ENCODE measurements at regions not wholly inside any gene's neighbourhood (a gene's known extent, or its start where the extent isn't known, plus 50 kb on each side); places are given as distances from the start of the nearest gene placed in this dataset.
"Not testable (repeated sequence)": the region's sequence is repeated elsewhere in the genome, so short reads cannot be mapped to it uniquely, and the experiment has no call there.

- DNase-seq, result no peak
Observed at GRCh38 chr4:123682931-123683330, 286.3 kb downstream of the SPRY1 start.

- DNase-seq, result not testable (repeated sequence)
Observed at GRCh38 chr4:123684937-123685336, 288.3 kb downstream of the SPRY1 start.

GRCh38 chr4:123695531-123695930, 298.9 kb downstream of the SPRY1 start:
- not testable (repeated sequence) for DNase-seq

GRCh38 chr4:123696687-123697086, 300.1 kb downstream of the SPRY1 start:
- no peak for DNase-seq

GRCh38 chr4:123698556-123698955, 302.0 kb downstream of the SPRY1 start:
- no peak for DNase-seq

GRCh38 chr4:123699880-123700771, 303.5 kb downstream of the SPRY1 start:
- no peak for DNase-seq

- no peak for DNase-seq
Observed at GRCh38 chr4:123701131-123701575, 304.6 kb downstream of the SPRY1 start.

DNA sequence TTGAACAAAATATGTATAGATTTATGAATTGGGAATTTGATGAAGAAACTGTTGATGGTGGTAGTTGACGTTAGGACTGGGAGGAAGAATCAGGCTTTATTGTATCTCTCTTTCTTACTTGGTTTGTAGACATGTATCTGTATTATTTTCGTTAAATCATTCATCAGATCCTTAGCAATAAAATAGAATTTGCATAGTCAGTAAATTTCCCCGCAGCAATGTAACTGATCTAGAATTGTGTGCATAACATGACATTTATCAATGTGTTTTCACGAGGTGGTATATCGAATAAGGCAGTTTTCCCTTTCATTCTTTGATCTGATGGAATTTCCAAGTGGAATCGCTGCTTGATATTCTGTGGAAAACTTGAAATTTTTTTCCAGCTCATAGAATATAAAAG, 308.8 kb downstream of the SPRY1 start:
- no peak for DNase-seq

GRCh38 chr4:123706973-123707372, 310.4 kb downstream of the SPRY1 start:
- DNase-seq, result no peak

DNA sequence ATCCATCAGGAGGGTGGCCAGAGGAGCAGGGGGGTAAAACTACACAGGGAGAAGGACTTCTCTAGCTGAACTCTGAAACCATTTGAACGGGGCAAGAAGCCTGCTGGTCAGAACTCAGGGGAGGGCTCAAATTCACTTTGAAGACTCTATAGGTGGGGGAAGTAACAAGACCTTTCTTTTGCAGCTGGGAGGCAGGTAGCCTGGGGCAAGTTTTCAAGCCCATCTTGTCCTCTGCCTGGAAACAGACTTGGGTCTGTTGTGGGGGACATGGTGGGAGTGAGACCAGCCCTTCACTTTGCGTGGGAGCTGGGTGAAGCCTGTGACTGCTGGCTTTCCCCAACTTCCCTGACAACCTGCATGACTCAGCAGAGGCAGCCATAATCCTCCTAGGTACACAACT, 312.3 kb downstream of the SPRY1 start:
- DNase-seq, result no peak

DNA sequence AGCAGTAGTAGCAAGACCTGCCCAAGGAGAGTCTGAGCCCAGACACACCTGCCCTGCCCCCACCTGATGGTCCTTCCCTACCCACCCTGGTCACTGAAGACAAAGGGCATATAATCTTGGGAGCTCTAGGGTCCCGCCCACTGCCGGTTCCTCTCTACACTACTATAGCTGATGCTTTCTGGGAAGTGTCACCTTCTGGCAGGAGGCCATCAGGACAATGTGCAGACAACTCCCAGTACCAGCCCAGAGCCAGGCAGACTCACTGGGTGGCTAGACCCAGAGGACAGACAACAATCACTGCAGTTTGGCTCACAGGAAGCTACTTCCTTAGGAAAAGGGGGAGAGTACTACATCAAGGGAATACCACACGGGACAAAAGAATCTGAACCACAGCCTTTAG, 312.7 kb downstream of the SPRY1 start:
- no peak for DNase-seq

DNA sequence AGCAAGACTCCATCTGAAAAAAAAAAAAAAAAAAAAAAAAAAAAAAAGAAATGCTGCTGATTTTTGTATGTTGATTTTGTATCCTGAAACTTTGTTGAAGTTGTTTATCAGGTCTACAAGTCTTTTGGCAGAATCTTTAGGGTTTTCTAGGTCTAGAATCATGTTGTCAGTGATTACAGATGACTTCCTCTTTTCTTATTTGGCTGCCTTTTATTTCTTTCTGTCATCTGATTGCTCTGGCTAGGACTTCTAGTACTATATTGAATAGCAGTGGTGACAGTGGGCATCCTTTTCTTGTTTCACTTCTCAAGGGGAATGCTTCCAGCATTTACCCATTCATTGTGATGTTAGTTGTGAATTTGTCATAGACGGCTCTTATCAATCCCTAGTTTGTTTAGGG, 334.4 kb downstream of the SPRY1 start:
- DNase-seq, result no peak

DNA sequence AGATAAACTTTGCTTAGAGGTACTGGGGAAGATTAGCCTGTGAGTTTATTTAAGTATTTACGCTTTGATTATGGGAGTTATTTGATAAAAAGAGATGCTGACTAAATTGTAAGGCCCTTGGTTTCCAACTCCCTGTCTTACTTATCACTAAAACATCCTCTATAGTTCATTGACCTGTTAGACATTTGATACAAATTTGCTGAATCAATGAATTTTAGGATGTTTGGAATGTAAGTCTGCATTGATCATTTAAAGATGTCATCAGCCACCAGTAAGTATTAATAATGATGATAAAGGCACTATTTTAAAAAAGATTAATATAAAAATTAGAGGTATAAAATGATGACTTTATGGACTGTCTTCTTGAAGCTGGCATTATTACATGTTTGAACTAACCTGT, 340.6 kb downstream of the SPRY1 start:
- no peak for DNase-seq

GRCh38 chr4:123739806-123740205, 343.2 kb downstream of the SPRY1 start:
- no peak for DNase-seq

GRCh38 chr4:123740236-123740635, 343.6 kb downstream of the SPRY1 start:
- no peak for DNase-seq

DNA sequence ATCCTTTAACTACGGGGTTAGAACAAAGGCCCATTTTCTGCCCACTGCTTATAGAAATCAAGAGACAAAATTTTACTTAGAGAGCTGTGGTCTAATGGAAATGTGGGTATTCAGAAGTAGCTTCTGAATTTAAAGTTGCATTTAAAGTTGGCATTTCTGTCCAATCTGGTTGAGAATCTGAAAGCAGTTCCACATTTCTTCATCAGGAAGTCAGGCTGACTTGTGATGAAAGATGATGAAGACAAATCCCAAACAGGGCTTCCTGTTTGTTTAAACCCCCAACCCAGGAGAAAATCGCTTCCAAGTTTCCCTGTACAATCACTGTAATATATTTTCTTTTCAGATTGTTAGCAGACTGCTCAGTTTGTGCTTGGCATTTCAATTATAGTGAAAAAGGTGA, 345.3 kb downstream of the SPRY1 start:
- no peak for DNase-seq

DNA sequence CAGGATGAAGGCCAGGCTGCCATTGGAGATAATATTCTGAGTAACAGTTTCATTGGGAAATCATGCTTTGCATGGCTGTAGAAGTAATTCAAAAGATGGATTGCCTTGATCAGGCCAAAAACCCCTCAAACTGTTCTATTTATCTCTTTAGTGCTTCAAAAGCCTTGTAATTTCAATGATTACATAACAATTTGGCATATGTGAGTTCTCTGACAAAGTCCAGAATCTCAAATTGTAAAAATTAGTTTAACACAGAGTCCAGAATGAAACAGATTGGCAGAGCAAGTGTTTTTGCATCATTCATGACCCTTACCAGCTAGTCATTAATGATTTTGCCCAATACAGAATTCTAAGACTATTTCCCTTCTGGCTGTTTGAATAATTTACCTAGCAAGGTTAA, 347.3 kb downstream of the SPRY1 start:
- no peak for DNase-seq

GRCh38 chr4:123744664-123745290, 348.2 kb downstream of the SPRY1 start:
- no peak for DNase-seq

GRCh38 chr4:123747016-123747415, 350.4 kb downstream of the SPRY1 start:
- DNase-seq, result no peak

DNA sequence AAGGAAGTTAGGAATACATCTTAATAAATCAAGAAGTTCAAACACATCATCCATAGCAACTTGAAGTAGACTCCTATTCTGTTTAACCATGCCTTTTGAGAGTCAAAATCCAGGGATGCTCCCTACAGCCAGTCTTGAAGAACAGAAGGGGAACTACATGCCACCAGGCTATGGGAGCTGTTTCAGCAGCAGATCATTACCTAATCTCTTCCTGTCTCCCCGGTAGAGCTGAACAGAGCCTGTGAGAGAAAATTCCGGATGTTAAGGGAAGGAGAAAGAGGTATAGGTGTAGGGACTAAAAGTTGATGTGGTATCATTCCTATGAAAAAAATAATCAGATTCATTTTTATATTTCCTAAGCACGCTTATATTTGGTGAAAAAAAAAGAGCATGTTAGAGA, 352.2 kb downstream of the SPRY1 start:
- no peak for DNase-seq

- DNase-seq, result no peak
Observed at GRCh38 chr4:123749383-123749782, 352.8 kb downstream of the SPRY1 start.

GRCh38 chr4:123750044-123750443, 353.4 kb downstream of the SPRY1 start:
- DNase-seq, result no peak

DNA sequence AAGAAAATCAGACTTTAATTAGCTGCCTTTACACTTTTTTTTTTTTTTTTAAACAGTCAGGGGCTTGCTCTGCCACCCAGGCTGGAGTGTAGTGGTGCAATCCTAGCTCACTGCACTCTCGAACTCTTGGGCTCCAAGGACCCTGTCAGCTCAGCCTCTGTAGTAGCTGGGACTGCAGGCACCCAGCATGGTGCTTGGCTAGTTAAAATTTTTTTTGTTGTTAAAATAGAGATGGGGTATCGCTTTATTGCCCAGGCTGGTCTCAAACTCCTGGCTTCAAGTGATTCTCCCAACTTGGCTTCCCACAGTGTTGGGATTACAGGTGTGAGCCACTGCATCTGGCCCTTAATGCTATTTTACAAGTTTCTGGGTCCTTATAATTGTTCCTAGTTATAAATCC, 359.1 kb downstream of the SPRY1 start:
- no peak for DNase-seq

DNA sequence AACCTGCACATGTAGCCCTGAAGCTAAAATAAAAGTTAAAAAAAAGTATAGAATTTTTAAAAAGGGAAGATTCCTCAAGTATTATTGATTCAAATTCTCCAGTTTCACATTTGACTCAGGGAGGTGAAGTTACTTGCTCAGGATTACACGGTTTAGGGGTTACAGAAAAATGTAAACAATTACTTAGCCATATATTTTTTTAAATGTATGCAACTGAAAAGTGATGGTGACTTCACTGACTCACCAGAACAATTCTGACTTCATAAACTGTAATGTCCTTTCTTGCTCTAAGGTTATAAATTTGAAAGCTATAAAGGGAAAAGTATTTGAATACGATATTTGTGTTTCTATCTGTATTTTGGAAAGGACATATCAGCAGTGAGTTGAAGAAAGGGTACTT, 371.2 kb downstream of the SPRY1 start:
- no peak for DNase-seq

DNA sequence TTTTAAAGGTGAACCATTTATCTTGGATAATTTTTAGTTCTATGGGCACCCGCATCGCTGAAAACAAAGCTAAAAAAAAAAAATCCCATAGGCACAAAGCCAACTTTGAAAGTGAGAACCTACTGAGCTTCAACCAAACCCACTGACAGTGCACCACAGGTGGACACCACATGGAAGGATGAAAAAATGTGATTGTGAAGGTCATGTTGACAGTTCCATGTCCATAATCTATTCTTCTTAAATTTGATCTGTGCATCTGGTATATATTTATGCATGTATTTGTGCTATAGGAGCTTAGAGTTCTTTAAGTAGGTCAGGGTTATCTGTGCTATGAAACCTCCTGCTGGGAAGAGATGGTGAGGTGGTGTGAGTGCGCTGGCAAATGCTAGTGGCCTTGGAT, 374.3 kb downstream of the SPRY1 start:
- DNase-seq, result no peak

Data from NCI-H774 (cell line).